Stomach (tissue), 8 donors: ENCODE measurements at regions not wholly inside any gene's neighbourhood (a gene's known extent, or its start where the extent isn't known, plus 50 kb on each side); places are given as distances from the start of the nearest gene placed in this dataset.

Experiments used
- DNase-seq, 2 donors: peaks; one replicate each; pipeline versions ENCODE4 v3.0.0 to v3.0.0-alpha.2; 2013 to 2019
- H3K27ac ChIP-seq, 5 donors: fragments of 200-600 bp in 4 of 5; sonication (generic) in 4 of 5; one replicate each; pipeline ENCODE4 v1.5.1; 2013 to 2019; ENCODE audit warnings: mild to moderate bottlenecking in 1 of 5, moderate library complexity in 1 of 5
- H3K27me3 ChIP-seq, 3 donors: fragments of 200-600 bp; sonication (generic); one replicate each; pipeline ENCODE4 v1.5.1; 2017 to 2019; ENCODE audit warnings: mixed run types in 1 of 3
- H3K36me3 ChIP-seq, 4 donors: fragments of 200-600 bp; sonication (generic); 1 replicate in 3 of 4; 2 replicates in 1 of 4; pipeline ENCODE4 v1.5.1; 2016 to 2019
- H3K4me1 ChIP-seq, 4 donors: fragments of 200-600 bp; sonication (generic); one replicate each; pipeline ENCODE4 v1.5.1; 2016 to 2019
- H3K4me3 ChIP-seq, 4 donors: fragments of 200-600 bp; sonication (generic) in 3 of 4; one replicate each; pipeline ENCODE4 v1.5.1; 2016 to 2019; ENCODE audit warnings: mild to moderate bottlenecking in 1 of 4
- H3K9me3 ChIP-seq, 4 donors: fragments of 200-600 bp; sonication (generic); one replicate each; pipeline ENCODE4 v1.5.1; 2016 to 2019
- CTCF ChIP-seq, 7 experiments: fragments of 450-650 bp in 4 of 7; fragments of 200-600 bp in 3 of 7; sonication (generic) in 3 of 7; IDR thresholded peaks; one replicate each; pipeline ENCODE4 v1.5.1; 2016 to 2019; ENCODE audit warnings: antibody characterized with exemption in 7 of 7, control low read depth in 2 of 7, mild to moderate bottlenecking in 1 of 7
- EP300 ChIP-seq: sonication (generic); formaldehyde crosslinking; IDR thresholded peaks from one replicate; pipeline ENCODE4 v1.6.1; 2017; ENCODE audit warnings: antibody characterized with exemption
- POLR2A ChIP-seq, 4 donors: fragments of 450-650 bp; IDR thresholded peaks; one replicate each; pipeline ENCODE4 v1.6.1; 2016; ENCODE audit warnings: antibody characterized with exemption in 4 of 4, control low read depth in 2 of 4, mild to moderate bottlenecking in 1 of 4, moderate library complexity in 1 of 4
- POLR2AphosphoS5 ChIP-seq, 3 donors: sonication (generic); formaldehyde crosslinking; IDR thresholded peaks; one replicate each; pipeline ENCODE4 v1.6.1; 2016; ENCODE audit warnings: antibody characterized with exemption in 3 of 3
- WGBS, 5 donors: extraction: QIAGEN DNeasy Blood & Tissue Kit in 3 of 5; methylation state at CpG; one replicate each; pipeline versions ENCODE4 v1.1.5 to v1.1.7; 2013 to 2018; 5-methylcytosine and 5-hydroxymethylcytosine counted together
- intact Hi-C: fragments of 100-400 bp; cut with DNase I; formaldehyde crosslinking; loops from one replicate; pipeline ENCODE4 v1.15.1; 2023; ENCODE audit warnings: low total_unique reads
- donor health status: healthy with polysubstance abuse.
- donor health status: Bipolar disorder and iron deficiency.
- donor health status: healthy.

- no peaks in the 10 kb centered on the region for H3K4me1 ChIP-seq
- WGBS, 5 donors: 77 to 88% (median 87%) methylated on average over 4 of the region's 4 CpGs
- DNase-seq: no peak
- TF ChIP-seq POLR2A (IDR thresholded peaks at IDR 0.05) (no peak), CTCF (IDR thresholded peaks at IDR 0.05) (no peak), POLR2AphosphoS5 (IDR thresholded peaks at IDR 0.05) (no peak), EP300 (no peak)
- H3K27ac ChIP-seq: no peak overlapping the region
- H3K27me3 ChIP-seq: peaks cover 0 to 2% (median 0%) of the 10 kb centered on the region in 3 donors
- H3K4me3 ChIP-seq: no peak overlapping the region
- H3K9me3 ChIP-seq: no peaks in the 10 kb centered on the region
- intact Hi-C loops: no loop called here
- H3K36me3 ChIP-seq: no peaks in the 10 kb centered on the region
Observed at GRCh38 chr16:50945171-50945570, 203.3 kb downstream of the CYLD start.

- intact Hi-C loops: no loop called here
- WGBS, 5 donors: 66 to 79% (median 70%) methylated on average over 1 of the region's 1 CpG
- Histone ChIP-seq H3K9me3 (no peaks in the 10 kb centered on the region), H3K27me3 (no peaks in the 10 kb centered on the region), H3K27ac (no peak overlapping the region), H3K4me1 (no peaks in the 10 kb centered on the region), H3K4me3 (no peak overlapping the region), H3K36me3 (no peaks in the 10 kb centered on the region)
- no peak for TF ChIP-seq POLR2AphosphoS5 (IDR thresholded peaks at IDR 0.05)
- no peak for TF ChIP-seq CTCF (IDR thresholded peaks at IDR 0.05)
- TF ChIP-seq POLR2A (IDR thresholded peaks at IDR 0.05): no peak
- no peak for TF ChIP-seq EP300
- no peak for DNase-seq
Observed at GRCh38 chr16:50944436-50944835, 202.6 kb downstream of the CYLD start.

GRCh38 chr16:50944033-50944432 is 202.1 kb downstream of the CYLD start:
- TF ChIP-seq POLR2A (IDR thresholded peaks at IDR 0.05) (no peak), POLR2AphosphoS5 (IDR thresholded peaks at IDR 0.05) (no peak), CTCF (IDR thresholded peaks at IDR 0.05) (no peak), EP300 (no peak)
- intact Hi-C loops: no loop called here
- Histone ChIP-seq H3K36me3 (no peaks in the 10 kb centered on the region), H3K27me3 (no peaks in the 10 kb centered on the region), H3K4me1 (no peaks in the 10 kb centered on the region), H3K27ac (no peak overlapping the region), H3K4me3 (no peak overlapping the region), H3K9me3 (no peaks in the 10 kb centered on the region)
- no peak for DNase-seq
- WGBS, 5 donors: 79 to 89% (median 85%) methylated on average over 7 of the region's 7 CpGs

GRCh38 chr16:50942143-50942542 is 200.3 kb downstream of the CYLD start:
- DNase-seq: no peak
- intact Hi-C loops: no loop called here
- TF ChIP-seq CTCF (IDR thresholded peaks at IDR 0.05) (no peak), EP300 (no peak), POLR2A (IDR thresholded peaks at IDR 0.05) (no peak), POLR2AphosphoS5 (IDR thresholded peaks at IDR 0.05) (no peak)
- Histone ChIP-seq H3K4me1 (no peaks in the 10 kb centered on the region), H3K36me3 (no peaks in the 10 kb centered on the region), H3K4me3 (no peak overlapping the region), H3K27ac (no peak overlapping the region), H3K27me3 (peaks cover 0 to 5% (median 0%) of the 10 kb centered on the region in 3 donors), H3K9me3 (no peaks in the 10 kb centered on the region)
- 64 to 95% (median 80%) methylated on average over 3 of the region's 3 CpGs for WGBS, 5 donors
